GM19463 (cell line): ENCODE measurements at regions not wholly inside any gene's neighbourhood (a gene's known extent, or its start where the extent isn't known, plus 50 kb on each side); places are given as distances from the start of the nearest gene placed in this dataset.
A peak's percentile ranks its signal among the peaks of the same experiment; 100 is the strongest.
"Not testable (repeated sequence)": the region's sequence is repeated elsewhere in the genome, so short reads cannot be mapped to it uniquely, and the experiment has no call there.

Experiments used
- ATAC-seq: cut with Tn5 transposase; IDR thresholded peaks from one replicate; pipeline ENCODE4 v1.9.1; 2021; ENCODE audit warnings: mild to moderate bottlenecking, moderate library complexity; ENCODE audit not compliant: unreplicated experiment

GRCh38 chr5:86337667-86338460 is 279.9 kb upstream of the COX7C start:
- no peak for ATAC-seq

DNA sequence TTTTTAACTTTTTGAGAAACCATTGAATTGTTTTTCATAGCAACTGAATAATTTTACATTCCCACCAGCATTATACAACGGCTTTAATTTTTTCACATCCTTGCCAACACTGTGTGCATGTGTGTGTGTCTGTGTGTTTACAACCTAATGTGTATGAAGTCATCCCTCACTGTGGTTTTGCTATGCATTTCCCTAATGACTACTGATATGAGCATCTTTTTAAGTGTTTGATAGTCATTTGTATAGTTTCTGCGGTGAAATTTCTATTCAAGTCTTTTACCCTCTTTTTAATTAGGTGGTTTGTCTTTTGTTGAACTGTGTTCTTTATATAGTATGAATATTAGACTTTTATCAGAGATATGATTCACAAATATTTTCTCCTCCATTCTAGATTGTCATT is 263.1 kb upstream of the COX7C start:
- peak; percentile 90 for ATAC-seq

DNA sequence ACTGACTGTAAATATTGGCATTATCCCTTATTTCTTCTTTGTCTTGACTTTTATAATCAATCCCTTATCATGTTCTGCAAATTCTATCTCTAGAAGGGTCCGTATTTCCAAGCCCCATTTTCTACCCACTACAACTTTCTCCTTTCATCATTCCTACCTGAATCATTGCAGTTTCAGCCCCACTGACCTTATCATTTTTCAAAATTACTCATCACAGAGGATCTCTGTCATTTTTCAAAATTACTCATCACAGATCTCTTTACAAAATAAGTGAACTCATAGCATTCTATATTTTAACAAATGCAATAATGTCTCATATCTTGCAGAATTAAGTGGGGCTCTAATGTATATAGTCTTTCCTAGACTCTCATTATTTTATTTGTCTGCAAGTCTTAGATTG is 256.9 kb upstream of the COX7C start:
- ATAC-seq, result no peak

GRCh38 chr5:86371061-86371460 is 246.7 kb upstream of the COX7C start:
- no peak for ATAC-seq

- no peak for ATAC-seq
These were observed 243.1 kb upstream of the COX7C start for GRCh38 chr5:86374611-86375010.

DNA sequence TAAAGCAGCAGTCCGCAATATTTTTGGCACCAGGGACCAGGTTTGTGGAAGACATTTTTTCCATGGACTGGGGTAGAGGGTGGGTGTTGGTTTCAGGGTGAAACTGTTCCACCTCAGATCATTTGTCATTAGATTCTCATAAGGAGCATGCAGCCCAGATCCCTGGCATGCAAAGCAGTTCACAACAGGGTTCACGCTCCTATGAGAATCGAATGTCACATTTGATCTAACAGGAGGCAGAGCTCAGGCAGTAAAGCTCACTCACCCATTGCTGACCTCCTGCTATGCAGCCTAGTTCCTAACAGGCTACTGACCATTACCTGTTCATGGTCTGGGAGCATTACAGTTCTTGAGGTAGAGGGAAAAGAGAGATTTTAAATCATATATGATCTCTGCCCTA is 241.5 kb upstream of the COX7C start:
- ATAC-seq, result no peak

- no peak for ATAC-seq
These were observed 214.6 kb upstream of the COX7C start for GRCh38 chr5:86403190-86403589.

- ATAC-seq, result no peak
These were observed 213.5 kb upstream of the COX7C start for GRCh38 chr5:86404256-86404655.

DNA sequence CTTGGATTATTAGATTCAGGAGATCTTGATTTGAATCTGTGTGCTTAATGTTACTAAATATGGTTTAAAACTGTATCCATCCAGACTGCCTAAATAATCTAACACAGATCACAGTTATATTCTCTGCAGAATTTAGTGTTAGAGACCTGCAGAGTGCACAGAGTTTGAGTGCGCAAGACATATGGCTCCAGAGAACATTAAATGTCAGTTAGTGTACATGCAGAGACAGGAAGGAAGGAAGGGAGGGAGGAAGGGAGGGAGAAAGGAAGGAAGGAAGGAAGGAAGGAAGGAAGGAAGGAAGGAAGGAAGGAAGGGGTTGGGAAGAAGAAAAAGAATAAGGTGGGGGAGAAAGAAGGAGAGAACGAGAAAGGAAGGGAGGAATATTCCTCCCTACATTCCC is 210.0 kb upstream of the COX7C start:
- no peak for ATAC-seq

DNA sequence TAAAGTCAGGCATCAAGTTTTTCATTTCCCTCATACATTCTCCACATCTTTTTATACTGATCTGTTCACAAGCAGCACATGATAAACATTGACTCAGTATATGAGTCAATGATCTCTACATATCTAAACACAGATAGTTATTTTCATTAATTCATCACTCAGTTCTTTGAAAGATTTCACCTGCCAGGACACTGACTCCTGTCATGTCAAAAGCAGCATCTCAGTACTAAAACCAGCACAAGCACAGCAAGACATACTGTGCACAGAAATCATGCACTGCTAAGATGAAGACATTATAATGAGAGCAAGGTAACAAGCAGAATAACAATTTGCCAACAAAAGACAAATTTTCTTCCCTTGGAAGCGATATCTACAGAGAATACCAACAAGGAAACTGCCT is 206.1 kb upstream of the COX7C start:
- ATAC-seq, result no peak

DNA sequence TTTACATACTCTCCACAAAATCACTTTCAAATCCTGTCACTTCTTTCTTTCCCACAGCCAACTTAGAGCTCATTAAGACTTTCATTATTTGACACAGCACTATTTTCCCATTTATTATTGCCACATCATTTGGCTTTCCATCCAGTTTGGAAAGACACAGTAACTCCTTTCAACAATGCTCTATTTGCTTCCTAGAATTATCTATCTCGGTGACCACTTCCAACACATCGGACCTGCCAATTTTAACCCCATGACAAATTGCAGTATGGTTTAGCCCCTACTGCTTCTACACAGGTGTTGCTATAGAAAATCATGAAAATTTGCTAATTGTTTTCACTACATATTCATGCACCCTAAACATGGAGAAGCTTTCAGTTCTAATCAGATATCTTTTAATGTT is 190.6 kb upstream of the COX7C start:
- no peak for ATAC-seq

GRCh38 chr5:86439593-86440110 is 178.1 kb upstream of the COX7C start:
- no peak for ATAC-seq

DNA sequence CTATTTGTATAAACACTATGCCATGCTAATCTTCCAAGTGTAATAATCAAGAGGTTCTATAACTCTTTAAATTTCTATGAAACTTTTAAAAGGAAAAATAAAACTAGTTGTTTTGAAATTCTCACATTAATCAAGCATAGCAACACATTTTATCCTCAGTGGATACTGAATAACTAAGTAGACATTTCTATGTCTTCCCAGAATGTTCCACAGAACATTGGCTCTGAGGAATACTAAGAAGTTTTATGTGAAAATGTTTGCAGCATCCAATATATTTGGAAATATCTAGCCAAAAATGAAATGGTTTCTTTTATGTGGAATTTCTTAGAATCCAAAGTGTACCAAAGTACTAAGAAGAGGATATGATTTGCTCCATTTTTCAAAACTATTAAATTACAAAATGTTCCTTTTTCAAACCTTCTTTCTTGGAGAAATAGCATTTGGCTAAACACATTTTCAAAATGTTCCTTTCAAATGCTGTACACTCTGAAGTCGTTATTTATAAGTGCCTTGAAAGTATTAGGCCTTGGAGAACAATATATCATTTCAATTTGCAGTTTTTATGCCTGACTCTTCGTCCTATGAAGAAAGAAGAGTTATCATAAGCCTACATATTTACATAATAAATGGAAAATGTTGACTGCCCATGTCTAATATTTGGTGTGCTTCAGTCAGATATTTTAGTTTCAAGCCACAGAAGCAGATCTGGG is 175.6 kb upstream of the COX7C start:
- ATAC-seq, result no peak

DNA sequence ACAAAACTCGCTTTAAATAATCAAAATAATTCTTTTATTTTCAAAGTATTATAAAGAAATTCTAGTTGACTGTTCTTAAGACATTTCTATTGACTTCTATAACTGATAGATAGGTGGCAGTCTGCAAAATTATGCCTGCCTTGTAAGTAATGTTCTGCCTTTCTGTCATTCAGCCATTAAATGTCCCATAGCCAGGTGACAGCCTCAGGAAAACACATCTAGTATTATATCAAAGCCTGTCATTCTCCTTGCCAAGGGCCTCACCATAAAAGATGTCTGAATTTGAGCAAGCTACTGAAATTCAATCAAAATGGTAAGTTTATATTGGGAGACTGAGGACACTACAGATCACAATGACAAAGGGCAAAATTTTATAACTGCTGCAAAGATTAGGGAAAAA is 170.4 kb upstream of the COX7C start:
- ATAC-seq, result no peak

DNA sequence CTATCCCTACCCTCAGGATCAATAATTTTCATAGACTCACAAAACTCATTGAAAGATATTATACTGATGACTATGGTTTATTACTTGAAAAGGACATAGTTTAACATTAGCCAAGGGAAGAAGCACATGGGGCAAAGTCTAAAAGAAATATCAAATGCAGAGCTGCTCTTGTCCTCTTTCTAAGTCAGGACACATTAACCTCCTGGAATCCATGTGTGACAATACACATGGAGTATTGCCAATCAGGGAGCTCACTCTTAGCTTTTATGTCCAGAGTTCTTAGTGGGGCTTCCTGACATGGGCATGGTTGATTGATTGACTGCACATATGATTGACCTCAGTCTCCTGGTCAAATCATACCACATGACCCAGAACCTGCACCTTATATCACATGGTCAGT is 165.5 kb upstream of the COX7C start:
- no peak for ATAC-seq

GRCh38 chr5:86460519-86460918 is 157.2 kb upstream of the COX7C start:
- ATAC-seq, result no peak

DNA sequence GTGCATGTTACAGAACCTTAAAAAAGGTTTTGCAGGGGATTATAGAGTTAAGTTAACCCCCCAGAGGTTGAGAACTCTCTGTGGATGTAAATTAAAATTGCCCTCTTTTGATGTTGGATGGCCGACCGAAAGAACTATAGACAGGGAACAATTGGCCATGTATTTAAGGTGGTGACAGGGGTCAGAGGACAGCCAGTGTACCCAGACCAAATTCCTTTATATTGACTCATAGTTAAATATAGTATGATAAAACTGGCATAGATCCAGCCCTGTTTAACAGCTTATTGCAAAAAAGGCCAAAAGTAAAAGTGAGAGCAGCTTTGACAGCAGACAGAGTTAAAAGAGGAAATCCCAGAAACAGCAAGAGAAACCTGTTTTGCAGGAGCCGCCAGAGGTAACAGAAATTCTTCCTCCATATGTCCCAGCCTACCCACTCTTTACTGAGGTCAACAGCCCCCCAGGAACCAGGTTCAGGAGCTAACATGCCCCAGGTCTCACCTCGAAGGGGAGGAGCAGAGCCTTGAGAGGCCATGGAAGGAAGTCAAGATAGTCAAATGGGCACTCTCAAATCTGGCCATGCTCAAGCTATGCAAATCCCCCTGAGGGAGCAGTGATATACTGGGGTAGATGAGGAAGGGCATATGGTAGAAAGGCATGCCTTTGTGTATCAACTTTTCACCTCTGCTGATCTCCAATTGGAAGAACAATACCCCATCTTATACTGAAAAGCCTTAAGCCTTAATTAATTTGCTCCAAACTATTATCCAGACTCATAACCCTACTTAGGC is 156.4 kb upstream of the COX7C start:
- ATAC-seq, result no peak

DNA sequence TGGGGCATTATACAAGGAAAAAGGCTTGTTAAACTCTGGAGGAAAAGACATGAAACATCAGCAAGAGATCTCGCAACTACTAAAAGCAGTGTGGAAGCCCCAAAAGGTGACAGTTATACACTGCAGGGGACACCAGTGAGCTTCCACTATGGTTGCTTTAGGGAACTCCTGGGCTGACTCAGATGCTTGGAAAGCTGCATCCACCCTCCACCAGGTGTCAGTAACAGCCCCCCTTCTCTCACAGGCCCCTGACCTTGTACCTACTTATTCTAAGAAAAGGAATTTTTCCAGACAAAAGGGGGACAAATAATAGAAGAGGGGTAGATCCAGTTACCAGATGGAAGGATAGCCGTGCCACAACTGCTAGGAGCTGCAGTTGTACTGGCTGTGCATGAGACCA is 154.4 kb upstream of the COX7C start:
- ATAC-seq, result no peak

GRCh38 chr5:86465052-86465838 is 152.5 kb upstream of the COX7C start:
- ATAC-seq, result no peak

DNA sequence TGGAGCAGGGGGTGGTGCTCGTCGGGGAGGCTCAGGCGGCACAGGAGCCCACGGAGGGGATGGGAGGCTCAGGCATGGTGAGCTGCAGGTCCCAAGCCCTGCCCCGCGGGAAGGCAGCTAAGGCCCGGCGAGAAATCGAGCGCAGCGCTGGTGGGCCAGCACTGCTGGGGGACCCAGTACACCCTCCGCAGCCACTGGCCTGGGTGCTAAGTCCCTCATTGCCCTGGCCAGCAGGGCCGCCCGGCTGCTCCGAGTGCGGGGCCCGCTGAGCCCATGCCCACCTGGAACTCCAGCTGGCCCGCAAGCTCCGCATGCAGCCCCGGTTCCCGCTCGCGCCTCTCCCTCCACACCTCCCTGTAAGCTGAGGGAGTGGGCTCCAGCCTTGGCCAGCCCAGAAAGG is 151.0 kb upstream of the COX7C start:
- not testable (repeated sequence) for ATAC-seq

- no peak for ATAC-seq
These were observed 135.7 kb upstream of the COX7C start for GRCh38 chr5:86482008-86482407.
